ENCODE measurements at regions not wholly inside any gene's neighbourhood (a gene's known extent, or its start where the extent isn't known, plus 50 kb on each side); places are given as distances from the start of the nearest gene placed in this dataset.

GRCh38 chr4:156606554-156607477, 364.8 kb downstream of the PDGFC start:
- TF ChIP-seq, protein P1, sequence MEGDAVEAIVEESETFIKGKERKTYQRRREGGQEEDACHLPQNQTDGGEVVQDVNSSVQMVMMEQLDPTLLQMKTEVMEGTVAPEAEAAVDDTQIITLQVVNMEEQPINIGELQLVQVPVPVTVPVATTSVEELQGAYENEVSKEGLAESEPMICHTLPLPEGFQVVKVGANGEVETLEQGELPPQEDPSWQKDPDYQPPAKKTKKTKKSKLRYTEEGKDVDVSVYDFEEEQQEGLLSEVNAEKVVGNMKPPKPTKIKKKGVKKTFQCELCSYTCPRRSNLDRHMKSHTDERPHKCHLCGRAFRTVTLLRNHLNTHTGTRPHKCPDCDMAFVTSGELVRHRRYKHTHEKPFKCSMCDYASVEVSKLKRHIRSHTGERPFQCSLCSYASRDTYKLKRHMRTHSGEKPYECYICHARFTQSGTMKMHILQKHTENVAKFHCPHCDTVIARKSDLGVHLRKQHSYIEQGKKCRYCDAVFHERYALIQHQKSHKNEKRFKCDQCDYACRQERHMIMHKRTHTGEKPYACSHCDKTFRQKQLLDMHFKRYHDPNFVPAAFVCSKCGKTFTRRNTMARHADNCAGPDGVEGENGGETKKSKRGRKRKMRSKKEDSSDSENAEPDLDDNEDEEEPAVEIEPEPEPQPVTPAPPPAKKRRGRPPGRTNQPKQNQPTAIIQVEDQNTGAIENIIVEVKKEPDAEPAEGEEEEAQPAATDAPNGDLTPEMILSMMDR (IDR thresholded peaks at IDR 0.05; ENCODE audit: unreplicated experiment), result no peak
- Mint-ChIP-seq H3K27me3 (no peaks in the 10 kb centered on the region), H3K4me3 (ENCODE audit: low read depth) (no peak overlapping the region), H3K36me3 (ENCODE audit: insufficient read depth) (no peaks in the 10 kb centered on the region), H3K4me1 (ENCODE audit: low read depth) (no peaks in the 10 kb centered on the region), H3K9me3 (ENCODE audit: low read depth) (peaks cover 2% of the 10 kb centered on the region), H3K27ac (no peak overlapping the region)
- no peak for DNase-seq (ENCODE audit: low spot score, unreplicated experiment)

DNA sequence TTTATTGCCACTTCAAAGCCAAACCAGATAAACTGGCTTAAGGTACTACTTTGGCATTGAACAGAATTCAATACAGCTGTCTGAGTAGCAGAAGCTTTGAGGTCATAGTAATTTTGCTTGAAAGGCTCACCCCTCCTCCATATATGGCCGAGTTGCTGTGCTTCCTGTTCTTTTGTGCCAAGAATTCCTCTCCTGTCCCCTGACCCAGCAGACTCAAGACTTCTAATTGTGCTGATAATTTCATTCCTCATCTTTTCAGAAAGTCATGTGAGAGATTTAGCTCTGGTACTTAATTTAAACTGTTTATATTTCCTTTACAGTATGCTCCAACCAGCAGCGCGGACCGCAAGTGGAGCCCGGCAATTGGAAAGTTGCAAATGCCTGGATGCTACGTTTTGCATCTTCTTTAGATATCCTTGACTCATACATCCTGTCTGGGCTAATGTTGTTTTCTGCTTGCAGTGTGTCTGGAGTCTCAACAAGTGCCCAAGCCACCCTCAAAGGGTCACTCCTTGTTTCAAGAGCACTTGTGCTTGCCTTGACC, 373.4 kb downstream of the PDGFC start:
- no peak overlapping the region for H3K27ac Mint-ChIP-seq
- H3K36me3 Mint-ChIP-seq (ENCODE audit: insufficient read depth), result peaks cover 4% of the 10 kb centered on the region
- peaks cover 5% of the 10 kb centered on the region for H3K4me1 Mint-ChIP-seq (ENCODE audit: low read depth)
- H3K9me3 Mint-ChIP-seq (ENCODE audit: low read depth), result peaks cover 17% of the 10 kb centered on the region
- H3K4me3 Mint-ChIP-seq (ENCODE audit: low read depth), result no peak overlapping the region
- no peaks in the 10 kb centered on the region for H3K27me3 Mint-ChIP-seq
- TF ChIP-seq, protein P1 (IDR thresholded peaks at IDR 0.05; ENCODE audit: unreplicated experiment), result no peak
- DNase-seq (ENCODE audit: low spot score, unreplicated experiment), result no peak

DNA sequence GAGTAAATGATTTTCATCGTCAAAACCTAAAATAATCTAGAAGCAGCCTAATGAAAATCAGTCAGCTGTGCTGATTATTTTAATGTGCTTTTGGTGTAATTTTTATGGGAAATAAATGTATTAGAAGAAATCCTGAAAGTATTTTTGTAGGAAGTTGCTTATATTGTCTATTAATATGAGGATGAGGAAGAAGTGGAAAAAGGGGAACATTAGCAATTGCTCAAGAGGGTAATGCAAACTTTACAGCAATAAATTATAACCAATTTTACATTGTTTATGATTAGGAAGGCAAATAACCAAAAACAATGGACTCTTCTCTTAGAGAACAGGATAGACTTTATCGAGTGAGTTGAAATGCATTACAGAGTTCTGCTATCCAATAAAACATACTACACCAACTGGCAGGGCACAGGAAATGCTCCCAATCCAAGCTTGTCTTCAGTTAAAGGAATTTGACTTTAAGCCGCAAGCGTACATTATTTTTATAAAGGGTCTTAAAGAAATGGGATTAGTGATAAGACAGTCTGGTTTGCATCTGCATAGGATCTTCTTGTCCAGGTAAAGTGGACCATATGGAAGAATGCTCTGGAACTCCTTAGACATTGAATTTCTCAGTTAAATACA, 374.8 kb downstream of the PDGFC start:
- Mint-ChIP-seq H3K9me3 (ENCODE audit: low read depth) (peaks cover 16% of the 10 kb centered on the region), H3K4me1 (ENCODE audit: low read depth) (peaks cover 5% of the 10 kb centered on the region), H3K27ac (no peak overlapping the region), H3K36me3 (ENCODE audit: insufficient read depth) (peaks cover 4% of the 10 kb centered on the region), H3K27me3 (no peaks in the 10 kb centered on the region), H3K4me3 (ENCODE audit: low read depth) (no peak overlapping the region)
- TF ChIP-seq, protein P1 (IDR thresholded peaks at IDR 0.05; ENCODE audit: unreplicated experiment), result no peak
- DNase-seq (ENCODE audit: low spot score, unreplicated experiment), result no peak

DNA sequence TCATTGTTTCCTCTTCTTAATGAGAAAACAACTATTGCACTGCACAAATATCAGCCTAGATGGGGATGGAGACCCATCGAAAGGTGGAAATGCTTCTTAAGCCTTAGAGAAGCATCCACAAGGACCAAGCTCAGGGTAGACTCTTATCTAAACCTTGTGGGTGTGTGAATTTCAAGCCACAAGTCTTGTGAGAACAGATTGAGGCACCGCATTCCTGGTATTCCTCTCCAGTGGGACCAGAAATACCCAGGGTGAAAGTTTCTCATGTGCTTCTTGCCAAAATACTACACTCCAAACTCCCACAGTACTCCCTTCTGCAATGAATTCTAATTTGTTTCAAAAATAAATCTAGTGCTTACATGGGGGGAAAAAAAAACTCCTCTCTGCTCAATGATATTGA, 375.6 kb downstream of the PDGFC start:
- Mint-ChIP-seq H3K36me3 (ENCODE audit: insufficient read depth) (no peaks in the 10 kb centered on the region), H3K27me3 (no peaks in the 10 kb centered on the region), H3K9me3 (ENCODE audit: low read depth) (peaks cover 9% of the 10 kb centered on the region), H3K4me3 (ENCODE audit: low read depth) (no peak overlapping the region), H3K27ac (no peak overlapping the region), H3K4me1 (ENCODE audit: low read depth) (peaks cover 5% of the 10 kb centered on the region)
- TF ChIP-seq, protein P1 (IDR thresholded peaks at IDR 0.05; ENCODE audit: unreplicated experiment), result no peak
- no peak for DNase-seq (ENCODE audit: low spot score, unreplicated experiment)

GRCh38 chr4:156595041-156595440, 376.6 kb downstream of the PDGFC start:
- no peak overlapping the region for H3K27ac Mint-ChIP-seq
- no peaks in the 10 kb centered on the region for H3K9me3 Mint-ChIP-seq (ENCODE audit: low read depth)
- no peak for DNase-seq (ENCODE audit: low spot score, unreplicated experiment)
- TF ChIP-seq, protein P1 (IDR thresholded peaks at IDR 0.05; ENCODE audit: unreplicated experiment), result no peak
- no peak overlapping the region for H3K4me3 Mint-ChIP-seq (ENCODE audit: low read depth)
- H3K4me1 Mint-ChIP-seq (ENCODE audit: low read depth), result peaks cover 5% of the 10 kb centered on the region
- no peaks in the 10 kb centered on the region for H3K27me3 Mint-ChIP-seq
- H3K36me3 Mint-ChIP-seq (ENCODE audit: insufficient read depth), result no peaks in the 10 kb centered on the region

All from progenitor cell of endocrine pancreas (in vitro differentiated cells).